Calu3 (cell line): ENCODE measurements at regions not wholly inside any gene's neighbourhood (a gene's known extent, or its start where the extent isn't known, plus 50 kb on each side); places are given as distances from the start of the nearest gene placed in this dataset.

Experiments used
- BruUV-seq: library from RNA; stranded (reverse); fragments of 400-500 nt; replicated peaks from 2 replicates; lab custom pipeline; 2021; lab: Mats Ljungman, UMichigan
- CTCF ChIA-PET: fragments of 300-600 bp; sonication (Branson Sonifier 250); formaldehyde crosslinking; loops from one replicate; lab custom pipeline; 2022; ENCODE audit warnings: antibody characterized with exemption; lab: Charles Lee
- DNase-seq: peaks from one replicate; pipeline ENCODE4 v3.0.0; 2022
- H3K27ac Mint-ChIP-seq: one replicate; pipeline ENCODE4 v1.8.0; 2022; ENCODE audit warnings: mixed read lengths; ENCODE audit not compliant: unreplicated experiment
- H3K27me3 Mint-ChIP-seq: one replicate; pipeline ENCODE4 v1.8.0; 2022; ENCODE audit warnings: mixed read lengths; ENCODE audit not compliant: unreplicated experiment
- H3K36me3 Mint-ChIP-seq: one replicate; pipeline ENCODE4 v1.8.0; 2022; ENCODE audit warnings: mild to moderate bottlenecking, moderate library complexity, mixed read lengths; ENCODE audit not compliant: insufficient read depth, unreplicated experiment
- H3K4me1 Mint-ChIP-seq: one replicate; pipeline ENCODE4 v1.8.0; 2022; ENCODE audit warnings: mild to moderate bottlenecking, low read depth, mixed read lengths; ENCODE audit not compliant: unreplicated experiment
- H3K4me3 Mint-ChIP-seq: one replicate; pipeline ENCODE4 v1.8.0; 2022; ENCODE audit warnings: mild to moderate bottlenecking, low read depth, moderate library complexity, mixed read lengths; ENCODE audit not compliant: unreplicated experiment
- H3K9me3 Mint-ChIP-seq: one replicate; pipeline ENCODE4 v1.8.0; 2022; ENCODE audit warnings: low read depth, mixed read lengths; ENCODE audit not compliant: unreplicated experiment
- intact Hi-C: fragments of 100-400 bp; cut with micrococcal nuclease; formaldehyde crosslinking; loops from one replicate; pipeline ENCODE4 v1.10.0; 2022; ENCODE audit not compliant: unreplicated experiment
- TF ChIP-seq, protein P1 (sequence below): fragments of 200-600 bp; IDR thresholded peaks from one replicate; pipeline ENCODE4 v1.8.0; 2022; ENCODE audit warnings: antibody characterized with exemption; ENCODE audit not compliant: unreplicated experiment

GRCh38 chr17:65404761-65405160, 156.7 kb downstream of the AXIN2 start:
- BruUV-seq: no TSS peak
- peaks cover 32% of the 10 kb centered on the region for H3K27me3 Mint-ChIP-seq
- no peak overlapping the region for H3K4me3 Mint-ChIP-seq
- CTCF ChIA-PET: no interaction called here
- TF ChIP-seq, protein P1, sequence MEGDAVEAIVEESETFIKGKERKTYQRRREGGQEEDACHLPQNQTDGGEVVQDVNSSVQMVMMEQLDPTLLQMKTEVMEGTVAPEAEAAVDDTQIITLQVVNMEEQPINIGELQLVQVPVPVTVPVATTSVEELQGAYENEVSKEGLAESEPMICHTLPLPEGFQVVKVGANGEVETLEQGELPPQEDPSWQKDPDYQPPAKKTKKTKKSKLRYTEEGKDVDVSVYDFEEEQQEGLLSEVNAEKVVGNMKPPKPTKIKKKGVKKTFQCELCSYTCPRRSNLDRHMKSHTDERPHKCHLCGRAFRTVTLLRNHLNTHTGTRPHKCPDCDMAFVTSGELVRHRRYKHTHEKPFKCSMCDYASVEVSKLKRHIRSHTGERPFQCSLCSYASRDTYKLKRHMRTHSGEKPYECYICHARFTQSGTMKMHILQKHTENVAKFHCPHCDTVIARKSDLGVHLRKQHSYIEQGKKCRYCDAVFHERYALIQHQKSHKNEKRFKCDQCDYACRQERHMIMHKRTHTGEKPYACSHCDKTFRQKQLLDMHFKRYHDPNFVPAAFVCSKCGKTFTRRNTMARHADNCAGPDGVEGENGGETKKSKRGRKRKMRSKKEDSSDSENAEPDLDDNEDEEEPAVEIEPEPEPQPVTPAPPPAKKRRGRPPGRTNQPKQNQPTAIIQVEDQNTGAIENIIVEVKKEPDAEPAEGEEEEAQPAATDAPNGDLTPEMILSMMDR: no peak
- no peak overlapping the region for H3K27ac Mint-ChIP-seq
- no peaks in the 10 kb centered on the region for H3K4me1 Mint-ChIP-seq
- no peaks in the 10 kb centered on the region for H3K9me3 Mint-ChIP-seq
- H3K36me3 Mint-ChIP-seq: no peaks in the 10 kb centered on the region
- intact Hi-C loops: no loop called here
- DNase-seq: no peak

- Mint-ChIP-seq H3K4me3 (no peak overlapping the region), H3K9me3 (no peaks in the 10 kb centered on the region), H3K36me3 (no peaks in the 10 kb centered on the region), H3K27me3 (peaks cover 39% of the 10 kb centered on the region), H3K4me1 (no peaks in the 10 kb centered on the region), H3K27ac (no peak overlapping the region)
- CTCF ChIA-PET: interaction anchor here (0.7 kb wide), 1 partner anchor 1565 kb away, joined by 3 read pairs; no protein-coding TSS in a partner anchor
- no peak for DNase-seq
- no TSS peak for BruUV-seq
- intact Hi-C loops: no loop called here
- TF ChIP-seq, protein P1: no peak
These were observed 157.8 kb downstream of the AXIN2 start for GRCh38 chr17:65403626-65404025.

DNA sequence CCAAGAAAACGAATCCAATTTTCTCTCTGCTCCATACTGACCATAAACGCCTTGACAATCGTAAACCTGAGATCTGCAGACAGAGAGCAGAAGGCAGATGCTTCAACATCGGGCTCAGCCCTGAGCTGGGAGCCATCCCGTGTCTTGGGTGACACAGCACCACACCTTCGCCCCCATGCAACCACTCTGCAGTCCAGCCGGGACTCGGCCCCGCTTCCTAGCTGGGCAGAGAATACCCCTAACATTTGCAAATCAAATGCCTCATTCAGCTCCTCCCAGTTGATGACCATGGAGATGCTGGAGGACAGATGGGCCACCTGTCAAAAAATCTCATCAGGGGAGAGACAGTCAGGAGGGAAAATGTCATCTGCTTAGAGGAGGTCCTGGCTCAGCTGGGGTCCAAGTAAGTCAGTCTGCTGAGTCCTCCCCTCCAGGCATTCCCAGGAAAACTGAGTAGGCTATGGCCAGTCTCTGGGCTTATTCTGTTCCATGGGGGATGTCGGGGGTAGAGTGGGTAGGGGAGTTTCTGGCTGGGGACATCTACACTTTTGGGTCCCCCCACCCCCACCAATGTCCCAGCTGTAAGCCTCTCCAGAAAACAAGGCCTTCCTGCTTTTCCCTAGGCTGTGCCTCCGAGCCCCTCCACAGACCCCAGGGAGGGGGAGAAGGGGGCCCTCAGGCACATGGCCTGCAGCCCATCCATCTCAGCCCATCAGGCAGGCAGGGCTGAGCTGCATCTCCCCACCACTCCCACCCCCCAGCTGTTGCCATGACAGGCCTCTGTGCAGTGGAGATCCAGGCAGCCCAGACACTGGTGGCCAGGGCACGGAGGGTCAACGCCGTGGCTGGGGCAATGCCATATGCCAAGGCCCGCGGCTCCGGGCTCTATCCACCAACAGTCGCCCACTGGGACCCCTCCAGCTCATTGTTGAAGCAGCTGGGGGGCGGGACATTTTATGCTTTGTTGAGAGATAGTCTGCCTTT, 158.6 kb downstream of the AXIN2 start:
- BruUV-seq: no TSS peak
- intact Hi-C loops: no loop called here
- CTCF ChIA-PET: interaction anchor here (0.6 to 0.7 kb wide), 2 partner anchors 13 to 1564 kb away, joined by 3 to 5 read pairs; no protein-coding TSS in a partner anchor
- DNase-seq: no peak
- Mint-ChIP-seq H3K36me3 (no peaks in the 10 kb centered on the region), H3K27me3 (peaks cover 33% of the 10 kb centered on the region), H3K9me3 (no peaks in the 10 kb centered on the region), H3K4me1 (no peaks in the 10 kb centered on the region), H3K4me3 (no peak overlapping the region), H3K27ac (no peak overlapping the region)
- TF ChIP-seq, protein P1: no peak

DNA sequence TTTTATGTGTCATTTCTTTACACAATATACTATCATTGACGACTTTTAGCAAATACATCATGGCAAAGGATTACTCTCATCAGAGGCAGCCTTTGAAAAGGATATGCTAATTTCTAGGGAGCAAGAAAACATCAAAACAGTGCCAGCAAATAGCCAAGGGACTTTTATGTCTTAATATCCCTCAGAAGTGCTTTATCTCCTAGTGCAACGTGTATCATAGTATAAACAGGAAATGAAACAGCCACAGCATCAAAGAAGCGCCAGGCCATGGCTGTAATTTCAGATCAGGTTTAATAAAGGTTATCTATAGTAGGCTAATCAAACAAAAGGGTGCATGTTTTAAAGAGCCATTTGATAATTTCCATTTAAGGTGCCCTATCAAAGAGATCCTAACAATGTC, 159.9 kb downstream of the AXIN2 start:
- intact Hi-C loops: no loop called here
- Mint-ChIP-seq H3K9me3 (no peaks in the 10 kb centered on the region), H3K36me3 (no peaks in the 10 kb centered on the region), H3K27ac (no peak overlapping the region), H3K4me3 (no peak overlapping the region), H3K4me1 (no peaks in the 10 kb centered on the region), H3K27me3 (peaks cover 26% of the 10 kb centered on the region)
- TF ChIP-seq, protein P1: no peak
- CTCF ChIA-PET: interaction anchor here (0.6 kb wide), 1 partner anchor 18 kb away, joined by 4 read pairs; no protein-coding TSS in a partner anchor
- BruUV-seq: no TSS peak
- no peak for DNase-seq
